CD4-positive, alpha-beta T cell (primary cell): ENCODE measurements at regions not wholly inside any gene's neighbourhood (a gene's known extent, or its start where the extent isn't known, plus 50 kb on each side); places are given as distances from the start of the nearest gene placed in this dataset.
"Not testable (repeated sequence)": the region's sequence is repeated elsewhere in the genome, so short reads cannot be mapped to it uniquely, and the experiment has no call there.

ENCODE experiments used
- ATAC-seq: fragments of 200-7000 bp; cut with Tn5 transposase; one replicate; pipeline ENCODE4 v1.10.0; 2022; ENCODE audit warnings: mild to moderate bottlenecking; ENCODE audit not compliant: poor library complexity
- CTCF ChIA-PET: fragments of 350-600 bp; sonication (Branson Sonifier 250); formaldehyde crosslinking; loops from one replicate; lab custom pipeline; 2021; ENCODE audit warnings: antibody characterized with exemption, inconsistent platforms; lab: Charles Lee
- POLR2A ChIA-PET: fragments of 350-600 bp; sonication (Branson Sonifier 250); formaldehyde crosslinking; loops from one replicate; lab custom pipeline; 2021; ENCODE audit warnings: antibody characterized with exemption, inconsistent platforms; lab: Charles Lee
- DNase-seq, 14 experiments: peaks; one replicate each; pipeline ENCODE4 v3.0.0-alpha.2; 2013 to 2020; ENCODE audit warnings: mixed read lengths in 2 of 14
- H3K27ac ChIP-seq, 2 donors: one replicate each; pipeline versions ENCODE4 v1.5.1 to v1.7.0; 2013; ENCODE audit warnings: low read length in 2 of 2, low read depth in 1 of 2, mild to moderate bottlenecking in 1 of 2
- H3K27me3 ChIP-seq, 2 experiments: 1 replicate in 1 of 2; 2 replicates in 1 of 2; pipeline versions ENCODE4 v1.6.1 to v1.7.0; 2013; ENCODE audit warnings: low read length in 2 of 2, control low read depth in 1 of 2, mild to moderate bottlenecking in 1 of 2, moderate library complexity in 1 of 2; ENCODE audit not compliant: insufficient read depth in 2 of 2, control insufficient read depth in 1 of 2
- H3K36me3 ChIP-seq: one replicate; pipeline ENCODE4 v1.6.1; 2013; ENCODE audit warnings: low read length, control low read depth; ENCODE audit not compliant: insufficient read depth
- H3K4me1 ChIP-seq: one replicate; pipeline ENCODE4 v1.6.1; 2013; ENCODE audit warnings: low read length, control low read depth; ENCODE audit not compliant: insufficient read depth
- H3K4me3 ChIP-seq: one replicate; pipeline ENCODE4 v1.5.1; 2013; ENCODE audit warnings: mild to moderate bottlenecking, low read length, moderate library complexity
- H3K9me3 ChIP-seq, 2 experiments: 1 replicate in 1 of 2; 2 replicates in 1 of 2; pipeline versions ENCODE4 v1.6.1 to v1.7.0; 2013; ENCODE audit warnings: low read length in 2 of 2, mild to moderate bottlenecking in 2 of 2, control low read depth in 1 of 2, moderate library complexity in 1 of 2; ENCODE audit not compliant: control insufficient read depth in 1 of 2, insufficient read depth in 1 of 2
- H3K27ac Mint-ChIP-seq: one replicate; pipeline ENCODE4 v1.8.0; 2020; ENCODE audit warnings: mixed read lengths
- H3K27me3 Mint-ChIP-seq: one replicate; pipeline ENCODE4 v1.8.0; 2021; ENCODE audit warnings: mixed read lengths
- H3K36me3 Mint-ChIP-seq: one replicate; pipeline ENCODE4 v1.8.0; 2021; ENCODE audit warnings: low read depth, mixed read lengths
- H3K4me1 Mint-ChIP-seq: one replicate; pipeline ENCODE4 v1.8.0; 2021; ENCODE audit warnings: low read depth, mixed read lengths
- H3K4me3 Mint-ChIP-seq: one replicate; pipeline ENCODE4 v1.8.0; 2020; ENCODE audit warnings: mild to moderate bottlenecking, mixed read lengths
- H3K9me3 Mint-ChIP-seq: one replicate; pipeline ENCODE4 v1.8.0; 2020; ENCODE audit warnings: mixed read lengths
- intact Hi-C, 2 experiments: fragments of 100-400 bp; cut with DNase I in 1 of 2; cut with micrococcal nuclease in 1 of 2; formaldehyde crosslinking; loops; one replicate each; pipeline versions ENCODE4 v1.15.1 to v1.9.0; 2023 to 2025; cut with DNase I, micrococcal nuclease
- TF ChIP-seq, protein P1 (sequence below): fragments of 200-600 bp; IDR thresholded peaks from one replicate; pipeline ENCODE4 v1.8.0; 2022; ENCODE audit warnings: antibody characterized with exemption, mild to moderate bottlenecking

DNA sequence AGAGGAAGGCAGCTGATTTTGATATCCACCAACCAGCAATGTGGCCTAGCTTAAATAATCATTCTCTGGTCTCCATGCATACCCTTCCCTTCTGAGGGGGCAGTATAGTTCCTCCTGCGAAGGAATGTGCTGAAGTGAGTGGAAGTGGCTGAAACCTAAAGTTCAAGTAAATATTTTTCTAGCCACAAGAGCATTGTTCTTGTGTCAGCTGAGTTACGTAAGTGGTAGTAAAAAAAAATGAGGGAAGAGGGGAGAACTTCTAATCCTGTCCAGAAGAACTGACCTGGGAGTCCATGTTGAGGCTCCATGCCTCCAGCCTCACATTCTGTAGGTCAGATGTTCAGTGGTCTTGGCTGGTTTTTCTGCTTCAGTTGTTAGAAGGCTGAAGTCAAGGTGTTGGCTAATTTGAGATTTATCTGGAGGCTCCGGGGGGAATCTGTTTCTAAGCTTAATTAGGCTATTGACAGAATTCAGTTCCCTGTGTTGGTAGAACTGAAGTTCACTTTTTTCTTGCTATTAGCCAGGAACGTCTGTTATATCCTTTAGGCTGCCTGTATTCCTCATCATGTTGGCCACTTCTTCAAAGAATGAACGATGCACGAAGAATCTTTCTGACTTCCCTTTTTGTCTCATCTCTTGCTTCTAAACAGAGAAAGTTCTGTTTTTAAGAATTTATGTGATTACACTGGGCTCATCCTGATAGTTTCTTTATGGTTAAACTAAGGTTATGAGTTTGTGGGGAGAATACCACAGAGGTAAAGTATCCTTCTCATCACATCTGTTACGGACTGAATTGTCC, 207.1 kb upstream of the PRSS16 start:
- Mint-ChIP-seq H3K36me3 (no peaks in the 10 kb centered on the region), H3K4me1 (no peaks in the 10 kb centered on the region), H3K27me3 (peaks cover 69% of the 10 kb centered on the region), H3K4me3 (no peak overlapping the region), H3K27ac (no peak overlapping the region), H3K9me3 (no peaks in the 10 kb centered on the region)
- TF ChIP-seq, protein P1, sequence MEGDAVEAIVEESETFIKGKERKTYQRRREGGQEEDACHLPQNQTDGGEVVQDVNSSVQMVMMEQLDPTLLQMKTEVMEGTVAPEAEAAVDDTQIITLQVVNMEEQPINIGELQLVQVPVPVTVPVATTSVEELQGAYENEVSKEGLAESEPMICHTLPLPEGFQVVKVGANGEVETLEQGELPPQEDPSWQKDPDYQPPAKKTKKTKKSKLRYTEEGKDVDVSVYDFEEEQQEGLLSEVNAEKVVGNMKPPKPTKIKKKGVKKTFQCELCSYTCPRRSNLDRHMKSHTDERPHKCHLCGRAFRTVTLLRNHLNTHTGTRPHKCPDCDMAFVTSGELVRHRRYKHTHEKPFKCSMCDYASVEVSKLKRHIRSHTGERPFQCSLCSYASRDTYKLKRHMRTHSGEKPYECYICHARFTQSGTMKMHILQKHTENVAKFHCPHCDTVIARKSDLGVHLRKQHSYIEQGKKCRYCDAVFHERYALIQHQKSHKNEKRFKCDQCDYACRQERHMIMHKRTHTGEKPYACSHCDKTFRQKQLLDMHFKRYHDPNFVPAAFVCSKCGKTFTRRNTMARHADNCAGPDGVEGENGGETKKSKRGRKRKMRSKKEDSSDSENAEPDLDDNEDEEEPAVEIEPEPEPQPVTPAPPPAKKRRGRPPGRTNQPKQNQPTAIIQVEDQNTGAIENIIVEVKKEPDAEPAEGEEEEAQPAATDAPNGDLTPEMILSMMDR = no peak
- intact Hi-C loops = no loop called here
- H3K27ac ChIP-seq = no peak overlapping the region
- H3K27me3 ChIP-seq = peaks cover 14 to 47% of the 10 kb centered on the region in 2 experiments
- no peaks in the 10 kb centered on the region for H3K4me1 ChIP-seq
- ATAC-seq = no peak
- CTCF ChIA-PET = no interaction called here
- DNase-seq = no peak
- no peaks in the 10 kb centered on the region for H3K36me3 ChIP-seq
- peaks cover 0 to 5% of the 10 kb centered on the region in 2 experiments for H3K9me3 ChIP-seq
- no peak overlapping the region for H3K4me3 ChIP-seq
- POLR2A ChIA-PET = no interaction called here

DNA sequence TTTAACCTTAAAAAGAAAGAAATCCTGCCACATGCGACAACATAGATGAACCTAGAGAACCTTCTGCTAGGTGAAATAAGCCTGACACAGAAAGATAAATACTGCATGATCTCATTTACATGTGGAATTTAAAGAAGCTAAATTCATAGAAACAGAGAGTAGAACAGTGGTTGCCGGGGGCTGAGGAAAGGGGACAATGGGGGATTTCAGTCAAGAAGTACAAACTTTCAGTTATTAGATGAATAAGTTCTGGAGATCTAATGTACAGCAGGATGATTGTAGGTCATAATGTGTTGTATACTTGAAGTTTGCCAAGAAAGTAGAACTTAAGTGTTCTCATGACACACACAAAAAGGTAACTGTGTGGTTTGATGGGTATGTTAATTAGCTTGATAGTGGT, 204.3 kb upstream of the PRSS16 start:
- intact Hi-C loops = no loop called here
- H3K36me3 Mint-ChIP-seq = no peaks in the 10 kb centered on the region
- H3K27me3 Mint-ChIP-seq = peaks cover 61% of the 10 kb centered on the region
- DNase-seq = no peak
- Histone ChIP-seq H3K4me3 (no peak overlapping the region), H3K27me3 (peaks cover 12 to 40% of the 10 kb centered on the region in 2 experiments), H3K27ac (no peak overlapping the region), H3K9me3 (peaks cover 0 to 11% of the 10 kb centered on the region in 2 experiments), H3K36me3 (no peaks in the 10 kb centered on the region), H3K4me1 (no peaks in the 10 kb centered on the region)
- H3K27ac Mint-ChIP-seq = no peak overlapping the region
- TF ChIP-seq, protein P1 = no peak
- H3K4me3 Mint-ChIP-seq = no peak overlapping the region
- ATAC-seq = no peak
- H3K4me1 Mint-ChIP-seq = no peaks in the 10 kb centered on the region
- POLR2A ChIA-PET = no interaction called here
- CTCF ChIA-PET = no interaction called here
- no peaks in the 10 kb centered on the region for H3K9me3 Mint-ChIP-seq

DNA sequence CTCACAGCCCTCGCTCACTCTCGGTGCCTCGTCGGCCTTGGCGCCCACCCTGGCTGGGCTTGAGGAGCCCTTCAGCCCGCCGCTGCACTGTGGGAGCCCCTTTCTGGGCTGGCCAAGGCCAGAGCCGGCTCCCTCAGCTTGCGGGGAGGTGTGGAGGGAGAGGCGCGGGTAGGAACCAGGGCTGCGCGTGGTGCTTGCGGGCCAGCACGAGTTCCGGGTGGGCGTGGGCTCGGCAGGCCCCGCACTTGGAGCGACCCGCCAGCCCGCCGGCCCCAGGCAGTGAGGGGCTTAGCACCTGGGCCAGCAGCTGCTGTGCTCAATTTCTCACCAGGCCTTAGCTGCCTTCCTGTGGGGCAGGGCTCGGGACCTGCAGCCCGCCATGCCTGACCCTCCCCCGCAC, 202.4 kb upstream of the PRSS16 start:
- H3K9me3 ChIP-seq = peaks cover 0 to 14% of the 10 kb centered on the region in 2 experiments
- CTCF ChIA-PET, H3K9me3 Mint-ChIP-seq, H3K4me3 ChIP-seq, H3K27ac Mint-ChIP-seq, DNase-seq, H3K36me3 Mint-ChIP-seq, H3K4me1 ChIP-seq, POLR2A ChIA-PET, ATAC-seq, intact Hi-C loops, H3K4me3 Mint-ChIP-seq, H3K36me3 ChIP-seq, H3K4me1 Mint-ChIP-seq, H3K27ac ChIP-seq: not testable (repeated sequence)
- H3K27me3 ChIP-seq = peaks cover 10 to 31% of the 10 kb centered on the region in 2 experiments
- H3K27me3 Mint-ChIP-seq = peaks cover 58% of the 10 kb centered on the region

DNA sequence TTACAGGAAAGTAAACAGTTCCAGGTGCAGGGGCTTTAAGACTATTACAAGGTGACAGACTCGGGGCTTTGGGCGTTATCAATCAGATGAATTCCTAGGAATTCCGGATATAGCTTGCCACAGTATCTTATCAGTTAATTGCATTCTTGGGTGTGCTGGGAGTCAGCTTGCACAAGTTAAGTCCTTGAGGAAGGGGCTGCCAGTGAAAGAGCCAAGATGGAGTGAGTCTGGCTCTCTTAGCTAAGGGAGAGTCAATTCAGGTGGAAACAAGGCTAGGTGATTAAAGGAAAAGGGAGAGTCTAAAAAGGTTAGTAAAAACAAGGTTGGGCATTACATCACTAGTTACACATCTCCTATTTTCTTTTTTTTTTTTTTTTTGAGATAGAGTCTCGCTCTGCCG, 199.8 kb upstream of the PRSS16 start:
- H3K4me3 Mint-ChIP-seq, H3K36me3 ChIP-seq, H3K27ac ChIP-seq, CTCF ChIA-PET, H3K4me1 ChIP-seq, DNase-seq, POLR2A ChIA-PET, H3K27ac Mint-ChIP-seq, H3K36me3 Mint-ChIP-seq, H3K4me3 ChIP-seq, H3K4me1 Mint-ChIP-seq, ATAC-seq, H3K9me3 Mint-ChIP-seq, intact Hi-C loops: not testable (repeated sequence)
- peaks cover 37% of the 10 kb centered on the region for H3K27me3 Mint-ChIP-seq
- Histone ChIP-seq H3K27me3 (peaks cover 3 to 13% of the 10 kb centered on the region in 2 experiments), H3K9me3 (peaks cover 0 to 15% of the 10 kb centered on the region in 2 experiments)
